Mesenteric fat pad (tissue), 1 donor: ENCODE measurements at regions not wholly inside any gene's neighbourhood (a gene's known extent, or its start where the extent isn't known, plus 50 kb on each side); places are given as distances from the start of the nearest gene placed in this dataset.
A peak's percentile ranks its signal among the peaks of the same experiment; 100 is the strongest.

ENCODE experiments used
- DNase-seq: peaks from one replicate; pipeline ENCODE4 v3.0.0-alpha.2; 2020; ENCODE audit warnings: low spot score
- donor health status: DM: yes; HTN: yes; CAD: no.

DNA sequence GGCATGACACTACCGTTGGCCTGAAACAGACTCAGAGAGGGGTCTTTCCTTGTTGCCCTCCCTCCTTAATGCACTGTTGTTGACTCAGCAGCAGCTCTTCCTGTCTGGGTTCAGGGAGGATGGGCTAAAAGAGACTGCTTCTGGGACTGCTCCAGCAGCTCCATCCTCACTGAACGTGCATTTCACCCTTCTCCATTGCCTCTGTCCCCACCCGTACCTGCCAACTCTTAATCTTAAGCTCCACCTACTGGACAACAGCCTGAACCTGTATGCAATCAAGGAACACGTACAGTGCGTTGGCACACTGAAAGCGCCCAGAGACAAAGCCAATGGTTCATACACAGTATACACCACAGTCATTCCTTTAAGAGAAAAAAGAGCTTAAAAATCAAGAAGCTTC is 230.8 kb upstream of the RAB6C start:
- peak; percentile 39 for DNase-seq

DNA sequence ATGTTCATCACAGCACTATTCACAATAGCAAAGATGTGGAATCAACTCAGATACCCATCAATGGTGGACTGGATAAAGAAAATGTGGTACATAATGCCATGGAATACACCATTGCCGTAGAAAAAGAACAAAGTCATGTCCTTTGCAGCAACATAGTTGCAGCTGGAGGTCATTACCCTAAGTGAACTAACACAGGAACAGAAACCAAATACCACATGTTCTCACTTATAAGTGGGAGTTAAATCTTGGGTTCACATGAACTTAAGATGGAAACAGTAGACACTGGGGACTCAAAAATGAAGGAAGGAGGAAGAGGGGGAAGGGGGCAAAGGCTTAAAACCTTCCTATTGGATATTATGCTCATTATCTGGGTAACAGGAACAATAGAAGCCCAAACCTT is 228.1 kb upstream of the RAB6C start:
- no peak for DNase-seq

DNA sequence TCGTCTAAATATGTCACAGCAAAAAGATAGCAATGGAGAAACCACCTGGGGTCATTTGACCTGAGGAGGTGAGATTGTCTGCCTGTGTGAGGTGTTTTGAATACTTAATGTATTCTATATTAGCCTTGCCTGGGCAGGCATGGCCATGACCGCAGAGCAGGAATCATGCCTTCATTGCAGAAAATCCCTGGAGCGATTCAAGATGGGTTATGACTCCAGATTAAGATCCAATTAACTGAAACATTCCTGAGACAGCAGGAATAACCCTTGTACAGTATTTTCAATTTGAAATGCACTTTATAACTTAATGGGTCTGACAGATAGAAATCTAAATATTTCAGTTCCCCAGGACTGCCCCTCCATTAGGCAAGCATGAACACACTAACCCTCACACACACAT is 227.3 kb upstream of the RAB6C start:
- peak; percentile 20 for DNase-seq

DNA sequence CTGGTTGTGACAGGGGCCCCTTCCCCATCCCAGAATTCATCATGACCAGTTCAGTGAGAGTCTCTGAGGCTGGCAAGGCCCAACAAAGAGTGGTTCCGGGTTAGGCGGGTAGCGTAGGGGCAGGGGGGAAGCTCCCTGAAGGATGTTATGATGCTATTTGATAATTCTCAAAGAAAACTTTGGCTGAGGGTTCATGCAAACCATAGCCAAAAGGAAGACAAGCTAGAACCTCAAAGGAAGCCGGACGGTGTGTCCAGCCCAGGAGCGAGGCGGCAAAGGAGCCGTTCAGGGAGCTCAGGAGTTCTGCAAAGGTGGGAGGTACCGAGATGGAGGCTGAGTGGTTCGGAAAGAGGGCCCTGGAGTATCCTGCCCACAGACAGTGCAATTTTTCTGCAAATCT is 226.8 kb upstream of the RAB6C start:
- peak; percentile 64 for DNase-seq

DNA sequence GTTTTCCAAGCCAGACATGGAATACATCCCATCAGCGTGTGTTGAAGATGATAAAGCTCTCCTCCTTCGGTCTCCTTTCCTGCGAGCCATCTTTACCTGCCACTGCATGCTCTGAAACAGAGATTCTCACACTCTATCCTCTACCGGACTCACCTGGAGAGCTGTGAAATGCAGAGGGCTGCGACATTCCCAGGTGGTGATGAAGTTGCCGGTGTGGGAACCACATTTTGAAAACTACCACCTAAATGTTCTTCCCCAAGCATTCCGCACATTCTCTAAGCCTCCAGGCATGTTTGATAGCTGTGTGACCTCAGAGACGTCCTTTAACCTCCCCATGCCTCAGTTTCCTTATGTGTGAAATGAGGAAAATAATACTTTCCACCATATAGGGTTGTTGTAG is 226.2 kb upstream of the RAB6C start:
- no peak for DNase-seq

DNA sequence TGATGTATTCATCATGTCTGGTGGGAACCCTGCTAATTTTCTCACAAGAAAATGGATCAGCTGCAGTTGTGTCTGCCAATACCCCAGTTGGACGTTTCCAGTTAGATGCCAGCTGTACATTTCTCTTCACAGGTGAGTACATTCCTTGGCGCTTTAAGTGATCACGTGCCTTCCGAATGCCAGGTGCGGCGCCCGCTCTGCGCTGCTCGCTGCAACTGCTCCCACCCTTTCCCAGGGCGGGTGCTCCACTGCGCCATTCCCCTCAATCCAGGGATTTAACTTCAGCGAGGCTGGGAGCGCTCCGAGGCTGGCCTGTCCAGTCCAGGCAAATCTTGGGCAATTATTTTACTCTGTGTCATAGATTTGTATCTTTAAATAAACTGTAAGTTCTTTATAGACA is 225.0 kb upstream of the RAB6C start:
- peak; percentile 86 for DNase-seq

DNA sequence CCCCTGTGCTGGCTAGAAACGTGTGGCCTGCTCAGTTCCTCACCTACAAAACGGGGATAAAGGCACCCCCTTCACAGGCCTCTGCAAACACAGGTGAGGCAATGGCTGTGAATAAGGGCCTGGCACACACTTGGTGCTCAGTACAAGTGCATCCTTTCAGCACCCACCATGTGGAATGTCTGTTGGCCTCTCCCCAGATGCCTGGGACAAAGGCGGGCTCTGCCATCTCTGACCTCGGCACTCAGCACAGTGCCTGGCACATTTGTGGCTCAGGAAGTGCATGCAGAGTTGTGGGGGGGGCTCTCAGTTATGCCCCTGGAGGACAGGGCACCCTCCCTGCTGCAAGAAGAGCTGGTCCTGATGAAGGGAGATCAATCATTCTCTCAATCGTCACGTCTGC is 224.6 kb upstream of the RAB6C start:
- DNase-seq, result peak; percentile 24

DNA sequence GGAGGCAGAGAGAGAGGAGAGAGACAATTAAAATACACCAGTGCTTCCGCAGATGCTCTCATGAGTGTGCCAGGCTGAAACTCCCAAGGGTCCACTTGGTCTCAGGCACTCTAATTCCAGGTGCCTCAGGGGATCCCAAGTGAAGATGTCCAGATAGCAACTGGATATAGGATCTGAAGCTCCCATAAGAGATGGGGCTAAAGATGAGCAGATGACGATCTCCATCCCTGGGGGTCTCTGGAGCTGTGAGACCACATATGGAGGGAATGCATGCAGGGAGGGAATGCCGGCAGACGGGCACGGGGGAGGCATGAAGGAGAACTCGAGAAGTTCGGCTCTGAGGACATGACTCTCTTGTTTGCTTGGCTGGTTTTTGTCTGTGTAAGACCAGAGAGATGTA is 223.7 kb upstream of the RAB6C start:
- DNase-seq, result peak; percentile 33

DNA sequence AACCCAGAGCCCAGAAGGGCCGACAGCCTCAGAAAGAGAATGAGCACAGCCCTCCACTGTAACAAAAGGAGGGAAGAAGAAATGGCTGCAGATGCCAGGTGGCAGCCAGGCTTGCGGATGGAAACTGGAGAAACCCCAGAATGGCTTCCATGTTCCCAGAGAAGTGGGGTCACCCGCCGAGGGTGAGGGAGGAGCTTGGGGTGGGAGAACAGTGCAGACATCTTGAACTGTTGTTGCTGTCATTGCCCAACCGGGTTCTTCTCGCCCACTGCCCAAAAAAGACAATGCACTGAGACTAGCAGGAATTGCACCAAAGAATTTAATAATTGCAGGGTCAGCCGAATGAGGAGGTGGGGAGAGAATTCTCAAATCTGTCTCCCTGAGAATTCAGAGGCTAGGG is 223.2 kb upstream of the RAB6C start:
- DNase-seq, result peak; percentile 37

DNA sequence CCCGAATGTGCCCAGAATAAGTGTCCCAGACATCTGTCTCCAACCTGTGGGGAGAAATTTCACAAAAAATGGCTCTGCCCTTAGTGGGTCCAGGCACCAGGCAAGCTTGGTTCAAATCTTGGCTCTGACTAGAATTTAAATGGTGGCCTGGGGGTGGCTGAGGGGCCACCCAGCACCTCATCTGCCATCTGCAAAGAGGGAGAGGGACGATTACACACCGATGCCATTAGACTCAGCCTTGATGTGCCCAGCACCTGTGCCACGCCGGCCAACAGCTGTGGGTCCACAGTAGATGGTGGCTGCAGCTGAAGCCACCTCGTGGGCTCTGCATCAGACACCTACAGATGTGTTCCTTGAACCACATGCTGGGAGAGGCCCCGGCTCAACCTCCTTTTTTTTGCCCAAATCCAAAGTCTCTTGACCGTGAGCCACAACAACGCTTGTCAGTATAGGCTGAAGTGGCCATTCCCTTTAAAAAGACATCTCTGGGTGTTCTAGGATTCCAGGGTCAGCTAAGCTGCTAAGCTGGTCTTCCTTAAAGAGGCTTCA is 222.0 kb upstream of the RAB6C start:
- DNase-seq, result peak; percentile 71

DNA sequence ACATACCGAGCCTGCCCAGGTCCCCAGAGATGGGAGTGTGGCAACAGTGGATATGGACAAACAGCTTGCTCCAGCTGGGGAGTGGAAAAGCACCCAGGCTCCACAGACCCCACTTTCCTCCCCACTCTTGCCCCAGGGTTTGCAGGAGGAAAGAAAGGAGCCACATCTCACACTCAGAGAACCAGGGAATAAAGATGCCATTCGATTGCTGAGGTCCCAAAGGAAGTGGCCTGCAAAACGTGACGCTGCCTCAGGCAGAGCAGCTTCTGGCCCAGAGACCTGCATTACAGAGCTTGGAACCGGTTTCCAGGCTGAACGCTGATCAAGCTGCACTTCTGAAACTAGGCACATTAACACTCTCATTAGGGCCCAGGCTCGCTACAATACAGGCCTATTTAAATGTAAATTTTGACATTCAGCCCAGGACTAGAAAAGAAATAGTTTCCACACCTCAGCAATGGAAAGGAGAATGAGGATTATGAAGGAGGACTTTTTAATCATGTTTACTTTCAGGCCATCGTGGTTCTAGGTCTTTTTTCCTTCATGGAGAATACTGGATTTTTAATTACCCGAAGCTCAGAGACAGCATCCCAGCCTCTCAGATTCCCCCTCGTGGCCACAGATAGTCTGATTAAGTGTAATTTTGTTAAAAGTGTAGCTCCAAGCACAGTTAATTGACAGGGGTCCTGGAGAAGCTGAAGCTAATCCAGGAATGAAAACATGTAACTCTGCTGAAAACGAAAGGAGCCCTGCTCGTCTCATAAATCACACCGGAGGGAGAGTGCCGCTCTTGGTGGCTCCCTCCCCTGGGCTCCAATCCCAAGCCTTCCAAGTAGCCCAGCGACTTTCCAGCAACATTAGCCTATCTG is 221.3 kb upstream of the RAB6C start:
- DNase-seq, result no peak

DNA sequence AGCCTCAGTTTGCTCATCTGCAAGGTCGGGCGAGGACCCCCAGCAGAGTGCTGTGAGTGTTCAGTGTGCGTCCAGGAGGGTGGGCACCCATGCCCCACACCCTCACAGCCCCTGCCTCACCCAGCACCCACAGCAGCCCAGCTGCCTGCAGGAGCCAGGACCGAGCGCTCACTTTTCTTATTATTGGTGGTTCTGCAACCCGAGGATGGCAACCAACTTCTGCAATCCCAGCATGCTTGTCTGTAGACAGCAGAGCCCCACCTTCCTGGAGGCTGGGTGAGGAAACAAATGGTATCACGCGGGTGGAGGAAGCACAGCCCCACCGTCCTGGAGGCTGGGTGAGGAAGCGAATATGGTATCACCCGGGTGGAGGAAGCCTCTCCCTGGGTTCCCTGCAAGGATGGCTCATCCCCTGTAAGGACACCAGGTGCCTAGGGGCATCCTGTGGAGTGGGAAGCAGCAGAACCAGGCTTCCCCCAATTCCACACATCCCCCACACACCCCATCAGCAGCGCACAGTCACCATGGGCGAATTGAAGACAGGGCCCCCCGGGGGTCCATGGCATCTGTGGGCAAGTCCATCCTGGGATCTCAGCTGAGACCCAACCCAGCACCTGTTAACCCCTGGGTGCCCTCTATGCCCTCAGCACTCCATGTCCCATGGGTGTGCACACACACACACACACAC is 220.5 kb upstream of the RAB6C start:
- peak; percentile 84 for DNase-seq

DNA sequence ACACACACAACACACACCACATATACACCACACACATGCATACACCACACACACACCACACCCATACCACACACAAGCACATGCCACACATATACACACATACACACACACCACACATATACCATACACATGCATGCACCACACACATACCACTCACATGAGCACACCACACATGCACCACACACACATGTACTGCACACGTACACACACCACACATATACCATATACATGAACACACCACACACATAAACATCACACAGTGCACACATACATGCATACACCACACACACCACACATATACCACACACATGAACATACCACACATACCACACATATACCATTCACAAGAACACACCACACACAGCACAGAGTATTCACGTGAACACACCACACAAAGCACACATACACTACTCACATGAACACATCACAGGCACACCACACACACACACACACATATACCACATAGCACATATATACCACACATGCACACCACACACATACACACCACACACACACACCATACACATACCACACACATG is 219.9 kb upstream of the RAB6C start:
- DNase-seq, result peak; percentile 30

DNA sequence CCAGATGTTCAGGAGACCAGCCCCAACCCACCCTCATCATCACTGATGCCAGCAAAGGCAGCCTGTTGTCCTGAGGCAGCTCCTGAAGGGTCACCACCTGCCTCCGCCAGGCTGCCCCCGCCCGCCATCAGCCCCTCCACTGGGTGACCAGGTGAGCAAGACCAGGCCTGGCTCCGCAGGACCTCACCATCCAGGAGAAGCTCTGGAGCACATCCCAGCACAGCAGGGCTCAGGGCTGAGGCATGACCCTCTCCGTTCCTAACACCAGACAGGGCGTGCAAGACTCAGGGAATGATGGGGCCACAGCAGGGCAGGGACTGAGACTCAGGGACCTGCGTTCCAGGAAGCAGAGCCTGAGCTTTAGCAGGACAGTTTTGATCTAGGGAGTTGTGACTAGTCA is 218.8 kb upstream of the RAB6C start:
- DNase-seq, result peak; percentile 86

DNA sequence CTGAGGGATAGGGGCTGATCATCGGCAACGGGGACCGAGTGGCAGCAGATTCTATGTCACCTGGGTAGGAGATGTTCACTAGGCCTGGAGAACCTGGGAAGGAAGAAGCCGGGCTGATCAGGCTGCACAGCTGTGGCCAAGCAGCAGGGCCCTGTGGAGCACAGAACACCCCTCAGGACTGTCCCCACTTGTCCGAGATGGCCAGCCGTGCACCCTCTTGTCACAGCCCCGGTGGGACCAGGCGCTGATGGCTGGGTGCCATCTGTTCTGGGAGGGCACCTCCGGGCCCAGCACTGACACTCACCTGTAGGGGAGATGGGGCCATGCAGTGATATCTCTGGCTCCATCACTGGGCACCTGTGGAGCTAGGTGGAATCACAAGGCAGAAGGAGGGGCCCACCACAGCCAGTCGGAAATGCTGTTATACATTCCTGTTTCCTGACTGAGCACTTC is 217.9 kb upstream of the RAB6C start:
- DNase-seq, result peak; percentile 85

DNA sequence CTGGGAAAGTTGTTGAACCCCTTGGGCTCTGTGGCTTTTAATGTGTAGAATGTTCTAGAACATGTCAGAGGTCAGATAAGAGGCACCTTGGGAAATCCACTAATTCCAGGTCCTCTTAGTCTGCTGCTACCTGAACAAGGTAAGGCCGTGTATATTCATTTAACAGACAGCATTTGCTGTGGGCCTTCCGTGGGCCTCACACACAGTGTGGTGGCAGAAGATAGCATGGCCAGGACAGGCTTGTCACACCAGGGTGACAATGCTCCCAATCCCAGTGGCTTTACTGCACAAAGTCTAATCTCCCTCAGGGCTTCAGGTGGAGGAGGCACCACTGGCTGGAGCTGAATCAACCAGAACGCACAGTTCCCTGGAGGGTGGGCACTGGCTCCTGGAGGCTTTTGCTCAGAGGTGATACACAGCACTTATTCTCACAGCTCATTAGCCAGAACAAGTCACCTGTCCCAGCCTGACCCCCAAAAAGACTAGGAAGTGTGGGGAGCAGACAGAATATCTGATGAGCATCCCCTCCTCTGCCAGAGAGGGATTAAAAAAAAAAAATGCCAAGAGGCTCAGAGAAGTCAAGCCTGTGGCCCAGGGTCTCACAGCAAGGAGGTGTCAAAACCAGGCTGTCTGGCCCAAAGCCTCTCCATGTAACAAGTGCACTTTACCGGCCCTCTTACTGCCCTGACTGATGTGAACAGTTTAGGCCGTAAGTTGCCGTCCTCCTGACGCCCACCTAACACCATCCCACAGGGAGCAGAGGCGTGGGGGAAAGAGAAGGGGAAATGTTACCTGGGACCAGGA is 216.9 kb upstream of the RAB6C start:
- peak; percentile 47 for DNase-seq

DNA sequence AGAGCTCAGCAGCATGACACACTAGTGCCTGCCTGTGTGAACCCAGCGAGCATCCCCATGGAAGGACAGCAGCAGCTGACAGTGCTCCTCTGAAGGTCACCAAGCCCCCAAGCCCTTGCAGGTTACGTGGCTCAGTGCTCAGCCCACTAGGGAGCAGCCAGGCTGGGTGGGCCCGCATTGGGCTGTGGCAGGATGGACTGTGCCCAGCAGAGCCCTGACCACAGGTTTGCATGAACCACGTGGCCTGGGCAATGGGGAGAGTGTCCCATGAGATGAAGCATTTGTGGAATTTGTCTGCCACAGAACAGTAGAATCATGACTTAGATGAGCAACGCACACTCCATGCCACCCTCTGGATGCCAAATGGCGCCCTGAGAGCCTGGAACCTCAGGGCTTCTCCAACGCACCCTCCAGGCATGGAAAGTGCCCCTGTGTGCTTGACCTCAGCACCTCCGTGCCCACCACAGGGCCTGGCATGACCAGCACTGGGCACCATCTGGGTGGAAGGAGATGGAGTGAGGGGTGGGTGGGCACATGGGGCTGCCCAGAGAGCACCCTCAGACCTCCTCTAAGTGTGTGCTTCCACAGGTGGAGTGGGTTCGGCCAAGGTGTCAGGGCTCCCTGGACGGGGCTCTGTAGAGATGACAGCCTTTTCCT is 216.1 kb upstream of the RAB6C start:
- peak; percentile 82 for DNase-seq

DNA sequence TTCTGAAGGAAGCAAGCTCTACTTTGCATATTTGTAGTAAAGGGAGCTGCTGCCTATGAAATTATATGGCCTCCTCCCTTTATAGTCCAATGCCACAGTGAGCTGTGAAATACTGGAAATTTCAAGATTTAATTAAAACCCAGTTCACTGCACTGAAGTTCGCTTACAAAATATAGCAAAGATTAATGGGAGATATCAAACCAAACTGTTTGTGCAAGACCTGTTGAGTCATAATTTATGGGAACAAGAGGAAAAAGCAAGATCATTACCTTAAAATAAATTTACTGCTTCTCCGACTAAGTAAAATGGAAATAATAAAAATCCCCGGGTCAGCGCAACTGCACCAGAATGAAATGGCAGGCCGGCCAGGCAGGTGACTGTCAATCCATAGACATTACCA is 215.5 kb upstream of the RAB6C start:
- DNase-seq, result no peak

DNA sequence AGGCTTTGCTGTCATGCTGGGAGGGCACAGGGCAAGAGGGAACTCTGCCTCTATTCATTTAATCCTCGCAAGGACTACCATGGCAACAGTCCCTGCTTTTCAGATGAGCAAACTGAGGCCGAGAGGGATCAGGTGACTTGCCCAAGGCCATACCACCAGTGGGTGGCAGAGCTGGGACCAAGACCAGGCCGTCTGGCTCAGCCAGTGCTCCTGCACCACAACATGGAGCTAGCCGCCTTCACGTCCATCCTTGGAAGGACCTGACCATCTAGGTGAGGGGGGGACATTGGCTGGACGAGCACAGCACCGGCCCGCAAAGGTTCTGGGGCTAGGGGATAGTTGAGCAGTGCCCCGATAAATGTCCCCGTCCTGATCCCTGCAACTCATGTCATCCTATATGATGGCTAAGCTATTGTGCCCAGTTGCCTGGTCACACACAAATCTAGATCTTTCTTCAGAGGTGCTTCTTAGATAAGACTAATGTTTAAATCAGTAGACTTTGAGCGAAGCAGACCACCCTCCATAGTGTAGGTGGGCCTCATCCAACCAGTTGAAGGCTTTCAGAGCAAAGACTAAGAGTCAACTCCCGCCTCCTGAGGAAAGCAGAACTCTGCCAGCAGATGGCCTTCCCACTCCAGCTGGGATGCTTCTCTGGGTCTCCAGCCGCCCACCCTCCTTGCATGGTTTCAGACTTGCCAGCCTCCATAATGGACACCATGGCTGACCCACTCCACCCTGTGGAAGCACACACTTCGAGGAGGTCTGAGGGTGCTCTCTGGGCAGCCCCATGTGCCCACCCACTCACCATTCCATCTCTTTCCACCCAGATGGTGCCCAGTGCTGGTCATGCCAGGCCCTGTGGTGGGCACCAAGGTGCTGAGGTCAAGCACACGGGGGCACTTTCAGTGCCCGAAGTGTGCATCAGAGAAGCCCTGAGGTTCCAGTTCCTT is 214.8 kb upstream of the RAB6C start:
- DNase-seq, result peak; percentile 67

DNA sequence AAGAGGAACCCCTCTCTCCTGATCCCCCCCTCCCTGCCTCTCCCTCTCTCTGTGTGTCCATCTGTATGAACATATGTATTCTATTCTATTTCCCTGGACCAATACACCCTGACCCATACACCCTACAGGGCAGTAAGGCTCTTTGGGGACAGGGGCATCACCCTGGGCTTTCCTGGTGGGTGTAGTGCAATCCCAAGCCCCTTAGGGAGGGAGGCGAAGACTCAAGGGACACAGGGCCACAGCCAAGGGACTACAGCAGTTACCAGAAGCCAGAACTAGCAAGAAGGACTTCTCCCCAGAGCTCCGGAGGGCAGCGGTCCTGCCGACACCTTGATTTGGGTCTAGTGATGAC is 214.2 kb upstream of the RAB6C start:
- peak; percentile 76 for DNase-seq
